GM18511 (cell line): ENCODE measurements at regions not wholly inside any gene's neighbourhood (a gene's known extent, or its start where the extent isn't known, plus 50 kb on each side); places are given as distances from the start of the nearest gene placed in this dataset.
"Not testable (repeated sequence)": the region's sequence is repeated elsewhere in the genome, so short reads cannot be mapped to it uniquely, and the experiment has no call there.

Experiments
- ATAC-seq: cut with Tn5 transposase; IDR thresholded peaks from one replicate; pipeline ENCODE4 v1.9.1; 2021; ENCODE audit warnings: mild to moderate bottlenecking, moderate library complexity; ENCODE audit not compliant: unreplicated experiment

- no peak for ATAC-seq
Observed at GRCh38 chr6:76574746-76575145, 502.3 kb upstream of the IMPG1 start.

- ATAC-seq = no peak
Observed at GRCh38 chr6:76565932-76566331, 493.5 kb upstream of the IMPG1 start.

GRCh38 chr6:76562371-76562770 lies 489.9 kb upstream of the IMPG1 start:
- not testable (repeated sequence) for ATAC-seq

- not testable (repeated sequence) for ATAC-seq
Observed at GRCh38 chr6:76560851-76561755, 488.6 kb upstream of the IMPG1 start.

GRCh38 chr6:76553256-76553655 lies 480.8 kb upstream of the IMPG1 start:
- no peak for ATAC-seq

- ATAC-seq = no peak
Observed at GRCh38 chr6:76552268-76552667, 479.8 kb upstream of the IMPG1 start.

- ATAC-seq = no peak
Observed at GRCh38 chr6:76533661-76534060, 461.2 kb upstream of the IMPG1 start.

GRCh38 chr6:76532647-76533046 lies 460.2 kb upstream of the IMPG1 start:
- ATAC-seq = no peak

GRCh38 chr6:76518443-76518842 lies 446.0 kb upstream of the IMPG1 start:
- no peak for ATAC-seq

- ATAC-seq = no peak
Observed at GRCh38 chr6:76516924-76517323, 444.5 kb upstream of the IMPG1 start.

- ATAC-seq = no peak
Observed at GRCh38 chr6:76510489-76510888, 438.0 kb upstream of the IMPG1 start.

GRCh38 chr6:76509397-76509796 lies 436.9 kb upstream of the IMPG1 start:
- ATAC-seq = no peak

- ATAC-seq = no peak
Observed at GRCh38 chr6:76506808-76507207, 434.3 kb upstream of the IMPG1 start.

- no peak for ATAC-seq
Observed at GRCh38 chr6:76495909-76496308, 423.4 kb upstream of the IMPG1 start.

GRCh38 chr6:76491376-76491775 lies 418.9 kb upstream of the IMPG1 start:
- ATAC-seq = not testable (repeated sequence)

- no peak for ATAC-seq
Observed at GRCh38 chr6:76490456-76490855, 418.0 kb upstream of the IMPG1 start.

- no peak for ATAC-seq
Observed at GRCh38 chr6:76481101-76481500, 408.6 kb upstream of the IMPG1 start.

GRCh38 chr6:76472858-76473257 lies 400.4 kb upstream of the IMPG1 start:
- ATAC-seq = no peak

GRCh38 chr6:76466286-76466685 lies 393.8 kb upstream of the IMPG1 start:
- ATAC-seq = no peak

- ATAC-seq = no peak
Observed at GRCh38 chr6:76465410-76465809, 392.9 kb upstream of the IMPG1 start.

GRCh38 chr6:76453270-76453669 lies 380.8 kb upstream of the IMPG1 start:
- no peak for ATAC-seq

GRCh38 chr6:76451926-76452709 lies 379.7 kb upstream of the IMPG1 start:
- ATAC-seq = no peak
